HG03045 (cell line): ENCODE measurements at regions not wholly inside any gene's neighbourhood (a gene's known extent, or its start where the extent isn't known, plus 50 kb on each side); places are given as distances from the start of the nearest gene placed in this dataset.
"Not testable (repeated sequence)": the region's sequence is repeated elsewhere in the genome, so short reads cannot be mapped to it uniquely, and the experiment has no call there.

ENCODE experiments used
- ATAC-seq: cut with Tn5 transposase; IDR thresholded peaks from one replicate; pipeline ENCODE4 v1.9.1; 2021; ENCODE audit warnings: mild to moderate bottlenecking, moderate library complexity; ENCODE audit not compliant: unreplicated experiment

GRCh38 chr14:59133709-59134108 lies 54.8 kb upstream of the DAAM1 start:
- no peak for ATAC-seq

GRCh38 chr14:59134307-59134706 lies 54.2 kb upstream of the DAAM1 start:
- no peak for ATAC-seq

GRCh38 chr14:59137256-59137655 lies 51.2 kb upstream of the DAAM1 start:
- no peak for ATAC-seq

GRCh38 chr14:59138576-59138975 lies 49.9 kb upstream of the DAAM1 start:
- ATAC-seq = not testable (repeated sequence)
